PFSK-1 (cell line): ENCODE measurements at regions not wholly inside any gene's neighbourhood (a gene's known extent, or its start where the extent isn't known, plus 50 kb on each side); places are given as distances from the start of the nearest gene placed in this dataset.

Experiments
- POLR2AphosphoS5 ChIP-seq: IDR thresholded peaks from 2 replicates; pipeline ENCODE4 v1.6.1; 2012; ENCODE audit warnings: low read depth, mild to moderate bottlenecking, control low read depth, low read length, moderate library complexity
- REST ChIP-seq, 2 experiments: IDR thresholded peaks; 2 replicates each; pipeline versions ENCODE4 v1.6.1 to v1.8.0; 2011 to 2012; ENCODE audit warnings: low read depth in 2 of 2, low read length in 2 of 2, control low read depth in 1 of 2, inconsistent platforms in 1 of 2, mild to moderate bottlenecking in 1 of 2, moderate library complexity in 1 of 2; ENCODE audit not compliant: insufficient read depth in 1 of 2
- TAF1 ChIP-seq: IDR thresholded peaks from 2 replicates; pipeline ENCODE4 v1.6.1; 2012; ENCODE audit warnings: low read length, control low read depth, borderline replicate concordance; ENCODE audit not compliant: insufficient read depth

- no peak for TF ChIP-seq REST (IDR thresholded peaks at IDR 0.05; ENCODE audit: insufficient read depth in 1 of 2, low read depth in 2 of 2, low read length in 2 of 2)
- no peak for TF ChIP-seq POLR2AphosphoS5
- no peak for TF ChIP-seq TAF1
These were observed 63.9 kb upstream of the PICALM start for GRCh38 chr11:86132667-86133249.
